HCT116 (cell line): ENCODE measurements at regions not wholly inside any gene's neighbourhood (a gene's known extent, or its start where the extent isn't known, plus 50 kb on each side); places are given as distances from the start of the nearest gene placed in this dataset.

Experiments used
- ATAC-seq: fragments of 200-7000 bp; cut with Tn5 transposase; 2 replicates; pipeline ENCODE4 v1.9.1; 2020; ENCODE audit warnings: mild to moderate bottlenecking, moderate library complexity
- BruUV-seq: library from RNA; stranded (reverse); fragments of 400-500 nt; replicated peaks from 2 replicates; lab custom pipeline; 2021; lab: Mats Ljungman, UMichigan
- CTCF ChIA-PET: fragments of 300-600 bp; sonication (Branson Sonifier 250); formaldehyde crosslinking; loops from one replicate; lab custom pipeline; 2021; ENCODE audit warnings: antibody characterized with exemption; lab: Charles Lee
- POLR2A ChIA-PET: fragments of 300-600, 350-600 bp; sonication (Branson Sonifier 250); formaldehyde crosslinking; loops from one replicate; lab custom pipeline; 2021; ENCODE audit warnings: antibody characterized with exemption; lab: Charles Lee
- RAD21 ChIA-PET, 2 experiments: fragments of 300-600 bp; sonication (Branson Sonifier 250); formaldehyde crosslinking; loops; one replicate each; lab custom pipeline; 2023; ENCODE audit warnings: low total read pairs in 2 of 2; ENCODE audit not compliant: uncharacterized antibody in 2 of 2, unreplicated experiment in 2 of 2, low non-redundant PET in 1 of 2; lab: Charles Lee
- DNase-seq: peaks from one replicate; pipeline ENCODE4 v3.0.0-alpha.2; 2010; ENCODE audit warnings: low read depth, low spot score
- H2AFZ ChIP-seq: fragments of 200-600 bp; shearing (Covaris generic), sonication (generic); 2 replicates; pipeline ENCODE4 v1.6.1; 2017; ENCODE audit warnings: low read depth, mixed run types, mixed read lengths, antibody characterized with exemption, low read length; ENCODE audit not compliant: poor library complexity, severe bottlenecking
- H3K27ac ChIP-seq: 2 replicates; pipeline ENCODE4 v1.5.1; 2012; ENCODE audit warnings: low read depth, low read length
- H3K27me3 ChIP-seq: fragments of 200-600 bp; sonication (generic); 2 replicates; pipeline ENCODE4 v1.6.1; 2016; ENCODE audit warnings: mixed run types, low read length, mixed read lengths; ENCODE audit not compliant: insufficient read depth
- H3K36me3 ChIP-seq, 2 experiments: fragments of 200-500 bp in 1 of 2; fragments of 200-600 bp in 1 of 2; sonication (Bioruptor generic) in 1 of 2; sonication (generic) in 1 of 2; 2 replicates each; pipeline versions ENCODE4 v1.5.1 to v1.6.1; 2014 to 2016; ENCODE audit warnings: low read length in 2 of 2, inconsistent platforms in 1 of 2, mixed read lengths in 1 of 2, mixed run types in 1 of 2; ENCODE audit not compliant: insufficient read depth in 2 of 2, control insufficient read depth in 1 of 2
- H3K4me1 ChIP-seq, 2 experiments: fragments of 200-600 bp in 1 of 2; sonication (generic) in 1 of 2; 2 replicates each; pipeline versions ENCODE4 v1.5.1 to v1.6.1; 2012 to 2017; ENCODE audit warnings: low read length in 2 of 2, inconsistent platforms in 1 of 2, mild to moderate bottlenecking in 1 of 2, mixed read lengths in 1 of 2, mixed run types in 1 of 2, moderate library complexity in 1 of 2; ENCODE audit not compliant: insufficient read depth in 2 of 2, control insufficient read depth in 1 of 2
- H3K4me2 ChIP-seq: fragments of 200-600 bp; sonication (generic); 2 replicates; pipeline ENCODE4 v1.6.1; 2017; ENCODE audit warnings: mixed run types, low read length, mixed read lengths
- H3K4me3 ChIP-seq, 2 experiments: fragments of 200-600 bp in 1 of 2; sonication (generic) in 1 of 2; replicated peaks in 1 of 2; 2 replicates each; pipeline ENCODE4 v1.5.1; 2011 to 2016; ENCODE audit warnings: low read length in 2 of 2, control low read depth in 1 of 2, low read depth in 1 of 2, mild to moderate bottlenecking in 1 of 2, mixed read lengths in 1 of 2, mixed run types in 1 of 2
- H3K79me2 ChIP-seq: fragments of 200-600 bp; sonication (generic); 2 replicates; pipeline ENCODE4 v1.6.1; 2017; ENCODE audit warnings: mild to moderate bottlenecking, mixed run types, low read length, moderate library complexity, mixed read lengths; ENCODE audit not compliant: insufficient read depth
- H3K9ac ChIP-seq: fragments of 200-600 bp; sonication (generic); 2 replicates; pipeline ENCODE4 v1.6.1; 2016; ENCODE audit warnings: low read length, mixed read lengths
- H3K9me2 ChIP-seq: fragments of 200-600 bp; sonication (generic), shearing (Covaris generic); 2 replicates; pipeline ENCODE4 v1.6.1; 2017; ENCODE audit warnings: mixed run types, mild to moderate bottlenecking, moderate library complexity; ENCODE audit not compliant: insufficient read depth
- H3K9me3 ChIP-seq, 2 experiments: fragments of 200-500 bp in 1 of 2; fragments of 200-600 bp in 1 of 2; sonication (Bioruptor generic) in 1 of 2; sonication (generic) in 1 of 2; 2 replicates each; pipeline ENCODE4 v1.6.1; 2014 to 2017; ENCODE audit warnings: low read length in 2 of 2, mixed read lengths in 2 of 2, inconsistent platforms in 1 of 2, low read depth in 1 of 2, mild to moderate bottlenecking in 1 of 2, mixed run types in 1 of 2, moderate library complexity in 1 of 2; ENCODE audit not compliant: control insufficient read depth in 1 of 2, insufficient read depth in 1 of 2
- H4K20me1 ChIP-seq: fragments of 200-600 bp; sonication (generic), shearing (Covaris generic); 2 replicates; pipeline ENCODE4 v1.6.1; 2017; ENCODE audit warnings: mixed run types, mild to moderate bottlenecking, moderate library complexity; ENCODE audit not compliant: insufficient read depth
- EZH2phosphoT487 ChIP-seq: fragments of 200-600 bp; IDR thresholded peaks from 2 replicates; pipeline ENCODE4 v1.6.1; 2018; ENCODE audit warnings: antibody characterized with exemption, borderline replicate concordance
- FOSL1 ChIP-seq: IDR thresholded peaks from 2 replicates; pipeline ENCODE4 v1.6.1; 2012; ENCODE audit warnings: low read depth
- POLR2A ChIP-seq: IDR thresholded peaks from 2 replicates; pipeline ENCODE4 v1.7.0; 2011; ENCODE audit warnings: borderline replicate concordance; ENCODE audit not compliant: insufficient read depth, insufficient read length; ENCODE audit errors: extremely low read depth
- SP1 ChIP-seq: IDR thresholded peaks from 2 replicates; pipeline ENCODE4 v1.6.1; 2012; ENCODE audit warnings: low read depth
- TCF7L2 ChIP-seq: IDR thresholded peaks from 2 replicates; pipeline ENCODE4 v1.7.0; 2011; ENCODE audit warnings: borderline replicate concordance, inconsistent platforms; ENCODE audit not compliant: insufficient read depth, insufficient read length; ENCODE audit errors: extremely low read depth
- intact Hi-C: fragments of 100-400 bp; cut with micrococcal nuclease; formaldehyde crosslinking; loops from 2 replicates; pipeline ENCODE4 v1.10.0; 2022
- TF ChIP-seq, protein P1 (sequence below): IDR thresholded peaks from 2 replicates; pipeline ENCODE4 v1.6.1; 2012; ENCODE audit warnings: low read depth
- TF ChIP-seq, protein P2 (sequence below): IDR thresholded peaks from 2 replicates; pipeline ENCODE4 v1.6.1; 2011; ENCODE audit warnings: mild to moderate bottlenecking, low read length, moderate library complexity; ENCODE audit not compliant: insufficient replicate concordance; ENCODE audit errors: extremely low read depth

DNA sequence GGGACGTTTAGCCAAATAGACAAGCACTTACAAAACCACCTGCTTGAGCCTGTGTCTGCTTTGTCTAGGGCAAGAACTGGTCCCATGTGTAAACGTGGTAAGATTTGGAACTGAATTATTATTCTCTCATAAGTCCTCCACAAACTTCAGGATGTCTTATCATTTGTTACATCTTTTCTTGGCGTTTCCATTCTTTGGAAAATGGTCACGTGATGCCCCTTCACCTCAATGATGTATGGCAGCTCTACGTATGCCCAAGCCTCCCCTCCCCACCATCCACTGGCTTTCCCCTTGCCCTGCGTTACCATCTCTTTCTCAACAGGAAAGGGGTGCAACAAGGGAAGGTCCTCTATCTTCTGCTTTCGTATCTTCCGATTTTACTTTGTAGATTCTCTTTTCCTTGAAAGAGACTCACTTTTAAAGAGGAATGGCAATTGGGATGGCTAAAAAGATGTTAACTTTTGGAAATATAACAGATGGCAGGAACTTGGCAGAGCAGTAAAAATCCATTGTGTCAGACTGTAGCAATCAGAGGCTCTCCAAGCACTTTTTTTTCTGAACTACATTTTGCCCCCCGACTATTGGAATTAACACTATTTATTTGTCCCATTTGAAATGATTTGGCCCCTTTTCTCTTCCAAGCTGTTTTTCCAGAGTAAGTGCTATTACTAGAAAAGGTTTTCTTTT lies 117.6 kb downstream of the FAT3 start:
- H3K9me2 ChIP-seq = no peaks in the 10 kb centered on the region
- no peak overlapping the region for H3K4me2 ChIP-seq
- peaks cover 6% of the 10 kb centered on the region in 2 experiments; a peak in 2 of 4 replicates for H3K9me3 ChIP-seq
- ChIA-PET POLR2A (no interaction called here), CTCF (no interaction called here), RAD21 (no interaction called here)
- no peak overlapping the region for H3K27ac ChIP-seq
- no peak for ATAC-seq
- no peak for DNase-seq
- BruUV-seq = no TSS peak
- H2AFZ ChIP-seq = no peak overlapping the region
- no peaks in the 10 kb centered on the region for H4K20me1 ChIP-seq
- H3K9ac ChIP-seq = no peak overlapping the region
- no peak for TF ChIP-seq TCF7L2
- TF ChIP-seq SP1 = no peak
- H3K4me3 ChIP-seq = no peak overlapping the region
- H3K27me3 ChIP-seq = no peaks in the 10 kb centered on the region
- no peaks in the 10 kb centered on the region for H3K4me1 ChIP-seq
- H3K79me2 ChIP-seq = no peaks in the 10 kb centered on the region
- intact Hi-C loops = no loop called here
- H3K36me3 ChIP-seq = no peaks in the 10 kb centered on the region

DNA sequence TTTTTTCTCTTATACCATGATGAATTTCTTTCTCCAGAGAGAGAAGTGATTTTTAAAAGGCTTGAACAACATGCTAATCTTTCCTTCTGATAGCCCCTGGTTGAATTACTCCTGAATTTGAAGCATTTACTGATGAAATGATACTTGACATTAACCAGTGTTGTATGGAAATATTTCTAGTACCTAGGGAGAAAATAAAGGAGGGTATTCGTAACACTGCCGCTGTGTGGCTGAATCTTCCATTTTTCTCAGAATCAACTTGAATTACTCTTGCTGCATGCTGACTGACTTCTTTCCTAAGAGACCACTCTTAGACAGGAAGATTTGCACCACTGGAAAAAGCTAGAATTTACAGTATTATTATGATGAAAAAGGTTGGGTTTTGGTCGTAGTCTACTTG lies 118.3 kb downstream of the FAT3 start:
- Histone ChIP-seq H3K79me2 (no peaks in the 10 kb centered on the region), H3K9me2 (no peaks in the 10 kb centered on the region), H3K4me2 (no peak overlapping the region), H4K20me1 (no peaks in the 10 kb centered on the region), H3K27me3 (no peaks in the 10 kb centered on the region), H3K9ac (no peak overlapping the region), H3K27ac (no peak overlapping the region), H3K4me3 (no peak overlapping the region), H2AFZ (no peak overlapping the region), H3K36me3 (no peaks in the 10 kb centered on the region), H3K9me3 (peaks cover 6% of the 10 kb centered on the region in 2 experiments; a peak in 2 of 4 replicates), H3K4me1 (no peaks in the 10 kb centered on the region)
- POLR2A ChIA-PET = no interaction called here
- no TSS peak for BruUV-seq
- RAD21 ChIA-PET = no interaction called here
- intact Hi-C loops = no loop called here
- no peak for ATAC-seq
- CTCF ChIA-PET = no interaction called here
- TF ChIP-seq FOSL1 (no peak), TCF7L2 (no peak), POLR2A (no peak), EZH2phosphoT487 (no peak)
- TF ChIP-seq, protein P1, sequence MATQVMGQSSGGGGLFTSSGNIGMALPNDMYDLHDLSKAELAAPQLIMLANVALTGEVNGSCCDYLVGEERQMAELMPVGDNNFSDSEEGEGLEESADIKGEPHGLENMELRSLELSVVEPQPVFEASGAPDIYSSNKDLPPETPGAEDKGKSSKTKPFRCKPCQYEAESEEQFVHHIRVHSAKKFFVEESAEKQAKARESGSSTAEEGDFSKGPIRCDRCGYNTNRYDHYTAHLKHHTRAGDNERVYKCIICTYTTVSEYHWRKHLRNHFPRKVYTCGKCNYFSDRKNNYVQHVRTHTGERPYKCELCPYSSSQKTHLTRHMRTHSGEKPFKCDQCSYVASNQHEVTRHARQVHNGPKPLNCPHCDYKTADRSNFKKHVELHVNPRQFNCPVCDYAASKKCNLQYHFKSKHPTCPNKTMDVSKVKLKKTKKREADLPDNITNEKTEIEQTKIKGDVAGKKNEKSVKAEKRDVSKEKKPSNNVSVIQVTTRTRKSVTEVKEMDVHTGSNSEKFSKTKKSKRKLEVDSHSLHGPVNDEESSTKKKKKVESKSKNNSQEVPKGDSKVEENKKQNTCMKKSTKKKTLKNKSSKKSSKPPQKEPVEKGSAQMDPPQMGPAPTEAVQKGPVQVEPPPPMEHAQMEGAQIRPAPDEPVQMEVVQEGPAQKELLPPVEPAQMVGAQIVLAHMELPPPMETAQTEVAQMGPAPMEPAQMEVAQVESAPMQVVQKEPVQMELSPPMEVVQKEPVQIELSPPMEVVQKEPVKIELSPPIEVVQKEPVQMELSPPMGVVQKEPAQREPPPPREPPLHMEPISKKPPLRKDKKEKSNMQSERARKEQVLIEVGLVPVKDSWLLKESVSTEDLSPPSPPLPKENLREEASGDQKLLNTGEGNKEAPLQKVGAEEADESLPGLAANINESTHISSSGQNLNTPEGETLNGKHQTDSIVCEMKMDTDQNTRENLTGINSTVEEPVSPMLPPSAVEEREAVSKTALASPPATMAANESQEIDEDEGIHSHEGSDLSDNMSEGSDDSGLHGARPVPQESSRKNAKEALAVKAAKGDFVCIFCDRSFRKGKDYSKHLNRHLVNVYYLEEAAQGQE = no peak
- TF ChIP-seq, protein P2, sequence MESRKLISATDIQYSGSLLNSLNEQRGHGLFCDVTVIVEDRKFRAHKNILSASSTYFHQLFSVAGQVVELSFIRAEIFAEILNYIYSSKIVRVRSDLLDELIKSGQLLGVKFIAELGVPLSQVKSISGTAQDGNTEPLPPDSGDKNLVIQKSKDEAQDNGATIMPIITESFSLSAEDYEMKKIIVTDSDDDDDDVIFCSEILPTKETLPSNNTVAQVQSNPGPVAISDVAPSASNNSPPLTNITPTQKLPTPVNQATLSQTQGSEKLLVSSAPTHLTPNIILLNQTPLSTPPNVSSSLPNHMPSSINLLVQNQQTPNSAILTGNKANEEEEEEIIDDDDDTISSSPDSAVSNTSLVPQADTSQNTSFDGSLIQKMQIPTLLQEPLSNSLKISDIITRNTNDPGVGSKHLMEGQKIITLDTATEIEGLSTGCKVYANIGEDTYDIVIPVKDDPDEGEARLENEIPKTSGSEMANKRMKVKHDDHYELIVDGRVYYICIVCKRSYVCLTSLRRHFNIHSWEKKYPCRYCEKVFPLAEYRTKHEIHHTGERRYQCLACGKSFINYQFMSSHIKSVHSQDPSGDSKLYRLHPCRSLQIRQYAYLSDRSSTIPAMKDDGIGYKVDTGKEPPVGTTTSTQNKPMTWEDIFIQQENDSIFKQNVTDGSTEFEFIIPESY = no peak
- DNase-seq = no peak
